ENCODE measurements at regions not wholly inside any gene's neighbourhood (a gene's known extent, or its start where the extent isn't known, plus 50 kb on each side); places are given as distances from the start of the nearest gene placed in this dataset.

- Mint-ChIP-seq H3K27ac (ENCODE audit: unreplicated experiment) (peak overlapping the region; percentile 21), H3K27me3 (ENCODE audit: insufficient read depth, unreplicated experiment) (no peaks in the 10 kb centered on the region), H3K36me3 (ENCODE audit: insufficient read depth, unreplicated experiment) (peaks cover 6% of the 10 kb centered on the region), H3K4me1 (ENCODE audit: low read depth, unreplicated experiment) (peaks cover 37% of the 10 kb centered on the region), H3K9me3 (ENCODE audit: unreplicated experiment) (no peaks in the 10 kb centered on the region), H3K4me3 (ENCODE audit: unreplicated experiment) (no peak overlapping the region)
- CTCF ChIA-PET, result no interaction called here
- no peaks in the 10 kb centered on the region for H3K27me3 ChIP-seq (replicated peaks; ENCODE audit: control insufficient read depth, insufficient read depth, low read length)
- intact Hi-C loops (cut with micrococcal nuclease; ENCODE audit: unreplicated experiment), result loop anchor here (5.0 kb wide), 1 partner anchor 70 kb away; no protein-coding TSS in a partner anchor
- peaks cover 59% of the 10 kb centered on the region for H3K4me1 ChIP-seq
- POLR2A ChIA-PET, result interaction anchor here (0.6 kb wide), 1 partner anchor 143 kb away, joined by 3 read pairs; no protein-coding TSS in a partner anchor
- DNase-seq, result peak in 1 of 2 experiments; percentile 38
- H3K9me3 ChIP-seq, result 0 out of 2 replicates have a peak, but pooled peaks cover under 1% of the 10 kb centered on the region
- no peak overlapping the region for H3K4me3 ChIP-seq (ENCODE audit: low read depth, low read length)
- no TSS peak for BruUV-seq (replicated peaks)
- TF ChIP-seq, protein P1, sequence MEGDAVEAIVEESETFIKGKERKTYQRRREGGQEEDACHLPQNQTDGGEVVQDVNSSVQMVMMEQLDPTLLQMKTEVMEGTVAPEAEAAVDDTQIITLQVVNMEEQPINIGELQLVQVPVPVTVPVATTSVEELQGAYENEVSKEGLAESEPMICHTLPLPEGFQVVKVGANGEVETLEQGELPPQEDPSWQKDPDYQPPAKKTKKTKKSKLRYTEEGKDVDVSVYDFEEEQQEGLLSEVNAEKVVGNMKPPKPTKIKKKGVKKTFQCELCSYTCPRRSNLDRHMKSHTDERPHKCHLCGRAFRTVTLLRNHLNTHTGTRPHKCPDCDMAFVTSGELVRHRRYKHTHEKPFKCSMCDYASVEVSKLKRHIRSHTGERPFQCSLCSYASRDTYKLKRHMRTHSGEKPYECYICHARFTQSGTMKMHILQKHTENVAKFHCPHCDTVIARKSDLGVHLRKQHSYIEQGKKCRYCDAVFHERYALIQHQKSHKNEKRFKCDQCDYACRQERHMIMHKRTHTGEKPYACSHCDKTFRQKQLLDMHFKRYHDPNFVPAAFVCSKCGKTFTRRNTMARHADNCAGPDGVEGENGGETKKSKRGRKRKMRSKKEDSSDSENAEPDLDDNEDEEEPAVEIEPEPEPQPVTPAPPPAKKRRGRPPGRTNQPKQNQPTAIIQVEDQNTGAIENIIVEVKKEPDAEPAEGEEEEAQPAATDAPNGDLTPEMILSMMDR (IDR thresholded peaks at IDR 0.05; ENCODE audit: insufficient read depth in 1 of 2, low read depth in 1 of 2, low read length in 1 of 2, severe bottlenecking in 1 of 2, unreplicated experiment in 1 of 2), result no peak
- H3K36me3 ChIP-seq (ENCODE audit: control insufficient read depth, insufficient read depth, low read length), result no peaks in the 10 kb centered on the region
Observed at GRCh38 chr2:8537562-8538155, 144.2 kb upstream of the ID2 start.

GRCh38 chr2:8538531-8538930 lies 143.3 kb upstream of the ID2 start:
- H3K4me1 ChIP-seq, result peaks cover 59% of the 10 kb centered on the region
- H3K9me3 ChIP-seq, result no peaks in the 10 kb centered on the region
- H3K4me3 Mint-ChIP-seq (ENCODE audit: unreplicated experiment), result no peak overlapping the region
- H3K9me3 Mint-ChIP-seq (ENCODE audit: unreplicated experiment), result no peaks in the 10 kb centered on the region
- DNase-seq, result no peak
- no peaks in the 10 kb centered on the region for H3K27me3 ChIP-seq (replicated peaks; ENCODE audit: control insufficient read depth, insufficient read depth, low read length)
- H3K4me1 Mint-ChIP-seq (ENCODE audit: low read depth, unreplicated experiment), result peaks cover 37% of the 10 kb centered on the region
- H3K27me3 Mint-ChIP-seq (ENCODE audit: insufficient read depth, unreplicated experiment), result no peaks in the 10 kb centered on the region
- H3K36me3 Mint-ChIP-seq (ENCODE audit: insufficient read depth, unreplicated experiment), result peaks cover 6% of the 10 kb centered on the region
- TF ChIP-seq, protein P1 (IDR thresholded peaks at IDR 0.05; ENCODE audit: insufficient read depth in 1 of 2, low read depth in 1 of 2, low read length in 1 of 2, severe bottlenecking in 1 of 2, unreplicated experiment in 1 of 2), result no peak
- H3K27ac Mint-ChIP-seq (ENCODE audit: unreplicated experiment), result peak overlapping the region; percentile 21
- CTCF ChIA-PET, result no interaction called here
- BruUV-seq (replicated peaks), result no TSS peak
- POLR2A ChIA-PET, result interaction anchor here (1.5 kb wide), 1 partner anchor 139 kb away, joined by 4 read pairs; no protein-coding TSS in a partner anchor
- no peak overlapping the region for H3K4me3 ChIP-seq (ENCODE audit: low read depth, low read length)
- intact Hi-C loops (cut with micrococcal nuclease; ENCODE audit: unreplicated experiment), result loop anchor here (5.0 kb wide), 1 partner anchor 69 kb away; no protein-coding TSS in a partner anchor
- no peaks in the 10 kb centered on the region for H3K36me3 ChIP-seq (ENCODE audit: control insufficient read depth, insufficient read depth, low read length)

DNA sequence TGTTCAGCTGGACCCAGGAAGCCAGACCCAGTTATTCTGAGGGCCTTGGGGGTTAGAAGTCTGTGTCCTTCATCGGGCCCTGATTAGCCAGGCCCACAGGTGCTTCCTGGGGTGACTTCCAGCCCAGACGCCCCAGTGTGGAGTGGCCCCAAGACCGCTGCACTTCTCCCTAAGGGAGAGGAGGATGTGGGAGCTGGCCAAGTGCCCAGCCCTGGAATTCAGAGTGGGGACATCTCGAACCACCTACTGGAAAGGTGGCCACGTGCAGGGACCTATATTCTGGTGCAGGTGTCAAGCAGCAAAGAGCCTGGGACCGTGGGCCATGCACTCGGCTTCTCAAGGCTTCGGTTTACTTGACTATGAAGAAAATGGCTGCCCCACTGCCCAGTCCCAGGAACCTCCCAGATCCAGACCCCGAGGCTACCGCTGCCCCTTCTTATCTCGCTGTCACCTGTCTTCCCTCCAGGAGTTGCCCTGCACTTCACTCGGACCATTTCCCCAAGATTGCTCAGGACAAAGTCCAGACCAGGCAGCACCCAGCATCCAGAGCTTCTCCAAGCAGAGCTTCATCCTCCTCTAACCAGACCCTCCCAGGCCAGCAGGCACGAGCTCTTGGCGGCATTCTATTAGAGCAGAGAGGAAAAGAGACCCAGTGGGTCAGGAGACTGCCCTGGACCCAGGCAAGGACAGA lies 142.8 kb upstream of the ID2 start:
- no peaks in the 10 kb centered on the region for H3K27me3 Mint-ChIP-seq (ENCODE audit: insufficient read depth, unreplicated experiment)
- no peak overlapping the region for H3K4me3 Mint-ChIP-seq (ENCODE audit: unreplicated experiment)
- peaks cover 6% of the 10 kb centered on the region for H3K36me3 Mint-ChIP-seq (ENCODE audit: insufficient read depth, unreplicated experiment)
- peaks cover 59% of the 10 kb centered on the region for H3K4me1 ChIP-seq
- no peaks in the 10 kb centered on the region for H3K9me3 Mint-ChIP-seq (ENCODE audit: unreplicated experiment)
- no TSS peak for BruUV-seq (replicated peaks)
- CTCF ChIA-PET, result interaction anchor here (0.8 to 1.9 kb wide), 5 partner anchors 33 to 145 kb away, joined by 3 to 8 read pairs (median 4); no protein-coding TSS in a partner anchor
- POLR2A ChIA-PET, result interaction anchor here (0.7 to 1.5 kb wide), 3 partner anchors 139 to 143 kb away, joined by 3 to 11 read pairs (median 4); partner anchors contain the start of gene ID2
- no peaks in the 10 kb centered on the region for H3K27me3 ChIP-seq (replicated peaks; ENCODE audit: control insufficient read depth, insufficient read depth, low read length)
- no peak overlapping the region for H3K4me3 ChIP-seq (ENCODE audit: low read depth, low read length)
- DNase-seq, result no peak
- H3K36me3 ChIP-seq (ENCODE audit: control insufficient read depth, insufficient read depth, low read length), result no peaks in the 10 kb centered on the region
- peaks cover 37% of the 10 kb centered on the region for H3K4me1 Mint-ChIP-seq (ENCODE audit: low read depth, unreplicated experiment)
- intact Hi-C loops (cut with micrococcal nuclease; ENCODE audit: unreplicated experiment), result loop anchor here (5.0 kb wide), 1 partner anchor 68 kb away; no protein-coding TSS in a partner anchor
- H3K27ac Mint-ChIP-seq (ENCODE audit: unreplicated experiment), result peak overlapping the region; percentile 82
- no peaks in the 10 kb centered on the region for H3K9me3 ChIP-seq
- TF ChIP-seq, protein P1 (IDR thresholded peaks at IDR 0.05; ENCODE audit: insufficient read depth in 1 of 2, low read depth in 1 of 2, low read length in 1 of 2, severe bottlenecking in 1 of 2, unreplicated experiment in 1 of 2), result no peak

Measured in Caco-2 (cell line).